AG04449 (cell line): ENCODE measurements at regions not wholly inside any gene's neighbourhood (a gene's known extent, or its start where the extent isn't known, plus 50 kb on each side); places are given as distances from the start of the nearest gene placed in this dataset.

Experiments used
- CTCF ChIA-PET: fragments of 350-600 bp; formaldehyde crosslinking; extraction: SDS; loops from one replicate; lab custom pipeline; 2021; ENCODE audit warnings: antibody characterized with exemption; lab: Yijun Ruan, JAX
- POLR2A ChIA-PET: fragments of 400-600, 350-600 bp; formaldehyde crosslinking; extraction: SDS; loops from one replicate; lab custom pipeline; 2020; ENCODE audit warnings: antibody characterized with exemption, inconsistent platforms; lab: Yijun Ruan, JAX
- DNase-seq: peaks from one replicate; pipeline ENCODE4 v3.0.0-alpha.2; 2010; ENCODE audit warnings: low read depth, low spot score
- H3K4me3 ChIP-seq: 2 replicates; pipeline ENCODE4 v1.5.1; 2011; ENCODE audit warnings: low read depth, mild to moderate bottlenecking, control low read depth, low read length
- CTCF ChIP-seq: IDR thresholded peaks from one replicate; pipeline ENCODE4 v1.5.1; 2011; ENCODE audit warnings: mild to moderate bottlenecking, moderate library complexity, low read length, control low read depth, inconsistent platforms; ENCODE audit not compliant: insufficient read depth; ENCODE audit errors: missing control alignments

DNA sequence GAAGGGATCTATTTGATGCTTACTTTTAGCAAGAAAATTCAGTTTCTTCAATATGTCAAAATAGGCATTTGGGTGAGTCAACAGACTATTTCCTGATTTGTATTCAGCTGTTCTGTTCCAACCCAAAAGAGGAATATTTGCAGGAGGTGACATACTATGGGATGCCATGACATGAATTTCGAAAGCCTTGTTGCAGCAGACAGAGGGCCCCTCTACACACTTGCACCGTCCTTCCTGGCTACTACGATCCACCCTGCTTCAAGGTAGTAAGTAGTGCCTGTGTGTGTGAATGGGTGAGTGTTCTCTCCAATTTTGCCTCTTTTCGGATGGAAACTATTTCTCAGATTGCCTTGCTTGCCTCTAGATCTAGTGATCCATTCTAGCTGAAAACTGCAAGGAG is 413.0 kb upstream of the ADARB2 start:
- no peak for TF ChIP-seq CTCF
- POLR2A ChIA-PET = no interaction called here
- CTCF ChIA-PET = no interaction called here
- no peak overlapping the region for H3K4me3 ChIP-seq
- DNase-seq = no peak

GRCh38 chr10:2145926-2146478 is 408.7 kb upstream of the ADARB2 start:
- POLR2A ChIA-PET = no interaction called here
- CTCF ChIA-PET = no interaction called here
- TF ChIP-seq CTCF = no peak
- H3K4me3 ChIP-seq = no peak overlapping the region
- DNase-seq = no peak

DNA sequence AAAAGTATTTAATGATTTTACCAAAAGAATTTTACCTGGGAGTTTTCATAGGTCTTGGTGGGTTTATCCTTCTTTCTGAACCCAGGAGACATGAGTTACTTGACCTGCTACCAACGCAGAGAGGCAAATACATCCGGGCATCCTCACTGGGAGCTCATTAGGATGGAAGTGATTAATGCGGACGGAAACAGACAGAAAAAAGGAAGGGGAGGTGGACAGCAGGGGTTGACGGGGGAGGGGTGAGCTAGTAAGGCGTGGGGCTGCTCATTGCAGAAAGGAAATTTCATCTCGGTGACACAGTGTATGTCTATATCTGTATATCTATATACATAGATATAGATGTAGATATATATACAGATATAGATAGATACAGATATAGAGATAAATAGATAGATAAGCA is 408.2 kb upstream of the ADARB2 start:
- no peak for DNase-seq
- CTCF ChIA-PET = no interaction called here
- no peak overlapping the region for H3K4me3 ChIP-seq
- no peak for TF ChIP-seq CTCF
- POLR2A ChIA-PET = no interaction called here

GRCh38 chr10:2144584-2144983 is 407.3 kb upstream of the ADARB2 start:
- no peak for TF ChIP-seq CTCF
- POLR2A ChIA-PET = no interaction called here
- no peak overlapping the region for H3K4me3 ChIP-seq
- CTCF ChIA-PET = no interaction called here
- DNase-seq = no peak

- DNase-seq = no peak
Measured at GRCh38 chr10:2143213-2143835, 406.0 kb upstream of the ADARB2 start.

DNA sequence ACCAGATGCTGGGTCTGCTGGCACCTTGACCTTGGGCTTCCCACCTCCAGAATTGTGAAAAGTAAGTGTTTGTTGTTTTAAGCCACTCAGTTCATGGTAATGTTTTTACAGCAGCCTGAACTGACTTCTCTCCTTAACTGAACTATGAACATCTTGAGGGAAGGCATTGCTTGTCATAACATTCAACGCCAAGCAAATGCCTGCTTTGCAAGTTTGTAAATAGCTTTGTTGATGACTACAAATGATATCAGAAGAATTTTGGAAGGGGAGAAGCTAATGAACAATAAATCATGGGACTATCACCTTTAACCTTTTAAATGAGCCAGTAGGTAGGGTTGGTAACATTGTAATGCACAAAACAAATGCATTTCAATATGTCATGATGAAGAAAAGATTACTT is 402.4 kb upstream of the ADARB2 start:
- ChIA-PET CTCF (no interaction called here), POLR2A (no interaction called here)
- H3K4me3 ChIP-seq = no peak overlapping the region
- DNase-seq = no peak
- no peak for TF ChIP-seq CTCF

More at GRCh38 chr10:2143213-2143835, 406.0 kb upstream of the ADARB2 start:
- TF ChIP-seq CTCF = no peak
- ChIA-PET CTCF (no interaction called here), POLR2A (no interaction called here)
- no peak overlapping the region for H3K4me3 ChIP-seq
